ENCODE measurements at regions not wholly inside any gene's neighbourhood (a gene's known extent, or its start where the extent isn't known, plus 50 kb on each side); places are given as distances from the start of the nearest gene placed in this dataset.

- ATAC-seq = no peak
- intact Hi-C loops (cut with DNase I) = no loop called here
- no peak overlapping the region for H3K4me3 ChIP-seq
- DNase-seq = no peak
- no peaks in the 10 kb centered on the region for H3K36me3 ChIP-seq (replicated peaks in 1 of 2; ENCODE audit: insufficient read depth in 1 of 2, low read depth in 2 of 2)
- H3K27ac ChIP-seq = no peak overlapping the region
- H3K27me3 ChIP-seq = no peaks in the 10 kb centered on the region
- TF ChIP-seq POLR2A (IDR thresholded peaks at IDR 0.05) = no peak
- TF ChIP-seq, protein P1, sequence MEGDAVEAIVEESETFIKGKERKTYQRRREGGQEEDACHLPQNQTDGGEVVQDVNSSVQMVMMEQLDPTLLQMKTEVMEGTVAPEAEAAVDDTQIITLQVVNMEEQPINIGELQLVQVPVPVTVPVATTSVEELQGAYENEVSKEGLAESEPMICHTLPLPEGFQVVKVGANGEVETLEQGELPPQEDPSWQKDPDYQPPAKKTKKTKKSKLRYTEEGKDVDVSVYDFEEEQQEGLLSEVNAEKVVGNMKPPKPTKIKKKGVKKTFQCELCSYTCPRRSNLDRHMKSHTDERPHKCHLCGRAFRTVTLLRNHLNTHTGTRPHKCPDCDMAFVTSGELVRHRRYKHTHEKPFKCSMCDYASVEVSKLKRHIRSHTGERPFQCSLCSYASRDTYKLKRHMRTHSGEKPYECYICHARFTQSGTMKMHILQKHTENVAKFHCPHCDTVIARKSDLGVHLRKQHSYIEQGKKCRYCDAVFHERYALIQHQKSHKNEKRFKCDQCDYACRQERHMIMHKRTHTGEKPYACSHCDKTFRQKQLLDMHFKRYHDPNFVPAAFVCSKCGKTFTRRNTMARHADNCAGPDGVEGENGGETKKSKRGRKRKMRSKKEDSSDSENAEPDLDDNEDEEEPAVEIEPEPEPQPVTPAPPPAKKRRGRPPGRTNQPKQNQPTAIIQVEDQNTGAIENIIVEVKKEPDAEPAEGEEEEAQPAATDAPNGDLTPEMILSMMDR (IDR thresholded peaks at IDR 0.05) = no peak
- 60 to 62% methylated on average over 3 of the region's 3 CpGs for WGBS, 2 donors
- H3K4me1 ChIP-seq = no peaks in the 10 kb centered on the region
- no peaks in the 10 kb centered on the region for H3K9me3 ChIP-seq
Measured at GRCh38 chr4:163915896-163916295, 421.4 kb downstream of the TMA16 start.

GRCh38 chr4:163920426-163920825 is 425.9 kb downstream of the TMA16 start:
- TF ChIP-seq, protein P1 (IDR thresholded peaks at IDR 0.05) = no peak
- no peak for TF ChIP-seq POLR2A (IDR thresholded peaks at IDR 0.05)
- Histone ChIP-seq H3K9me3 (no peaks in the 10 kb centered on the region), H3K27me3 (no peaks in the 10 kb centered on the region), H3K27ac (no peak overlapping the region), H3K4me1 (no peaks in the 10 kb centered on the region), H3K4me3 (no peak overlapping the region), H3K36me3 (replicated peaks in 1 of 2; ENCODE audit: insufficient read depth in 1 of 2, low read depth in 2 of 2) (no peaks in the 10 kb centered on the region)
- ATAC-seq (no peak), DNase-seq (no peak)
- 51 to 55% methylated on average over 2 of the region's 2 CpGs for WGBS, 2 donors
- intact Hi-C loops (cut with DNase I) = no loop called here

DNA sequence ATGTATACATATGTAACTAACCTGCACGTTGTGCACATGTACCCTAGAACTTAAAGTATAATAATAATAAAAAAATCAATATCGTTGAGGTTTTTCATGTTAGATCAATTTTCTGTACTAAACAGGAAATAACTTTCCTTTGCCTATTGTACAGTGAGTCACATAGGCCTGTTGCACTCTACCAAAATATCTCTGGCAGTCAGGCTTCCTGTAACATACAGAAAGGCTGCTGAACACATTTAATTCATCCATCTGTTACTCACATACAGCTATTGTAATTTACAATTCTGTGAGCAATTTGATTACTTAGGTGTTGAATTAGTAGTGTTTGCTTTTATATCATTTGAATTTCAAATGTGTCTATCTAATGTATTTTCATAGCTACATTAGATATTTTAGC is 427.8 kb downstream of the TMA16 start:
- no peak overlapping the region for H3K4me3 ChIP-seq
- no peaks in the 10 kb centered on the region for H3K9me3 ChIP-seq
- no peak for ATAC-seq
- H3K27ac ChIP-seq = no peak overlapping the region
- 47 to 53% methylated on average over 2 of the region's 2 CpGs for WGBS, 2 donors
- no peaks in the 10 kb centered on the region for H3K36me3 ChIP-seq (replicated peaks in 1 of 2; ENCODE audit: insufficient read depth in 1 of 2, low read depth in 2 of 2)
- TF ChIP-seq POLR2A (IDR thresholded peaks at IDR 0.05) = no peak
- TF ChIP-seq, protein P1 (IDR thresholded peaks at IDR 0.05) = no peak
- H3K27me3 ChIP-seq = no peaks in the 10 kb centered on the region
- H3K4me1 ChIP-seq = no peaks in the 10 kb centered on the region
- intact Hi-C loops (cut with DNase I) = no loop called here
- DNase-seq = no peak

DNA sequence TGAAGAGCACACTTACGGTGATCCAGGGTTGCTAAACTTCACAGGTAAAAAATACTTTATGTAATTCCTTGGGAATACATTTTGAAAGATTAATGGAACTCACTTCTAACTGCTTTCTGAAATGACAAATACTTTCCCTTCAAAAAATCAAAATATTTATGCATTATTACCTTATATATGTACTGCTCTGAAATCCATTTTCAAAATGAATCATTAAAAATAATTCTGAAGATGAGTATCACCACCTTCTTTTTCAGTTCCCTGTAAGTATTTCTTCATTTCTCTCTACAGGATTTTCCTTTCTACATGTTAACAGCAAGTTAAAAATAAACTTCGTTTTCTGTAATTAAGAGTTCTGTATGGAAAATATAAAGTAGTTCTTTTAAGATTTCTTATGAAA is 428.6 kb downstream of the TMA16 start:
- H3K27me3 ChIP-seq = no peaks in the 10 kb centered on the region
- H3K4me3 ChIP-seq = no peak overlapping the region
- TF ChIP-seq, protein P1 (IDR thresholded peaks at IDR 0.05) = no peak
- no peak for TF ChIP-seq POLR2A (IDR thresholded peaks at IDR 0.05)
- intact Hi-C loops (cut with DNase I) = no loop called here
- H3K27ac ChIP-seq = no peak overlapping the region
- H3K36me3 ChIP-seq (replicated peaks in 1 of 2; ENCODE audit: insufficient read depth in 1 of 2, low read depth in 2 of 2) = no peaks in the 10 kb centered on the region
- 40 to 53% methylated on average over 2 of the region's 2 CpGs for WGBS, 2 donors
- no peaks in the 10 kb centered on the region for H3K9me3 ChIP-seq
- no peaks in the 10 kb centered on the region for H3K4me1 ChIP-seq
- ATAC-seq (no peak), DNase-seq (no peak)

DNA sequence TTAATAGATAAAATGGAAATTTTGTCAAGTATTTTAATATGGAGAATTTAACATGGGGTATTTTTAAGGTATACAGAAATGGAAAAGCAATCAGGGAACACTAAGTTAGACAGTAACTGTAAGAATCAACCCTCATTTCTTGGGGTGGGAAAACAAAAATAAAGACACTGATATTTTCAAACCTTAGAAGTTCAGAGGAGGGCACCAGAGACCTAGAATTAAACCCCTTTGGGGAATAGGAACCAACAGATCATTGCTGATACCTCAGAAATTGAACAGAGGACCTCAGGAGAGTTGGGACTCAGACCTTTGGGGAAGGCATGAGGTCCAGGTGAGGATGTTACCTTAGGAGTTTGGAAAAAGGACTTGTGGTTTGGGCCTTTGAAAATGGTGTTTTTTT is 435.6 kb downstream of the TMA16 start:
- Histone ChIP-seq H3K36me3 (replicated peaks in 1 of 2; ENCODE audit: insufficient read depth in 1 of 2, low read depth in 2 of 2) (no peaks in the 10 kb centered on the region), H3K4me3 (no peak overlapping the region), H3K27me3 (no peaks in the 10 kb centered on the region), H3K27ac (no peak overlapping the region), H3K4me1 (no peaks in the 10 kb centered on the region), H3K9me3 (no peaks in the 10 kb centered on the region)
- ATAC-seq = no peak
- TF ChIP-seq, protein P1 (IDR thresholded peaks at IDR 0.05) = no peak
- TF ChIP-seq POLR2A (IDR thresholded peaks at IDR 0.05) = no peak
- intact Hi-C loops (cut with DNase I) = no loop called here
- DNase-seq = no peak

Measured in body of pancreas (tissue), 4 donors.